ENCODE measurements at regions not wholly inside any gene's neighbourhood (a gene's known extent, or its start where the extent isn't known, plus 50 kb on each side); places are given as distances from the start of the nearest gene placed in this dataset.
"Not testable (repeated sequence)": the region's sequence is repeated elsewhere in the genome, so short reads cannot be mapped to it uniquely, and the experiment has no call there.

DNA sequence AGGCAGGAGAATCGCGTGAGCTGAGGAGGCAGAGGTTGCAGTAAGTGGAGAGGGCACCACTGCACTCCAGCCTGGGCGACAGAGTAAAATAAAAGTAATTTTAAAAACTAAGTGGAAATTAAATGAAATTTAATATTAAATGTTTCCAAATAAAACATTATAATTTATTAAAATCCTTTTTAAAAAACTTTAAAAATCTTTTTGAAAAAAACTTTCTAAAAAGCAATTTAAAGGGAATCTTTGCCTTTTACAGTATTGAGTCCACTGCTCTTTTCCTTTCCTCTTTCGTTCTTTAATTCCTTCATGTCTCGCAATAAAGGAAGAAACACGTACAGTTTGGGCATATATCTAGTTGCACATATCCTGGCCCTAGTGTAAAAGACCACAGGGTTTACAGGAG is 77.8 kb upstream of the DMRT1 start:
- no peak for ATAC-seq
- in situ Hi-C loops (cut with MboI; ENCODE audit: low sequenced_read_pairs in 4 of 4) (loop anchor here in 2 of 4 donors (5.0 kb wide), 2 partner anchors 146 to 151 kb away; no protein-coding TSS in a partner anchor), intact Hi-C loops (cut with DNase I; ENCODE audit: low total_unique reads) (loop anchor here (1.0 to 5.0 kb wide), 2 partner anchors 150 to 376 kb away; no protein-coding TSS in a partner anchor)
- Histone ChIP-seq H3K4me3 (peak overlapping the region in 3 of 4 donors; percentile 25 to 41 (median 33)), H3K36me3 (no peaks in the 10 kb centered on the region), H3K27me3 (no peaks in the 10 kb centered on the region), H3K9me3 (no peaks in the 10 kb centered on the region), H3K27ac (no peak overlapping the region), H3K4me1 (peaks cover 0 to 3% of the 10 kb centered on the region in 2 donors)
- TF ChIP-seq, protein P1, sequence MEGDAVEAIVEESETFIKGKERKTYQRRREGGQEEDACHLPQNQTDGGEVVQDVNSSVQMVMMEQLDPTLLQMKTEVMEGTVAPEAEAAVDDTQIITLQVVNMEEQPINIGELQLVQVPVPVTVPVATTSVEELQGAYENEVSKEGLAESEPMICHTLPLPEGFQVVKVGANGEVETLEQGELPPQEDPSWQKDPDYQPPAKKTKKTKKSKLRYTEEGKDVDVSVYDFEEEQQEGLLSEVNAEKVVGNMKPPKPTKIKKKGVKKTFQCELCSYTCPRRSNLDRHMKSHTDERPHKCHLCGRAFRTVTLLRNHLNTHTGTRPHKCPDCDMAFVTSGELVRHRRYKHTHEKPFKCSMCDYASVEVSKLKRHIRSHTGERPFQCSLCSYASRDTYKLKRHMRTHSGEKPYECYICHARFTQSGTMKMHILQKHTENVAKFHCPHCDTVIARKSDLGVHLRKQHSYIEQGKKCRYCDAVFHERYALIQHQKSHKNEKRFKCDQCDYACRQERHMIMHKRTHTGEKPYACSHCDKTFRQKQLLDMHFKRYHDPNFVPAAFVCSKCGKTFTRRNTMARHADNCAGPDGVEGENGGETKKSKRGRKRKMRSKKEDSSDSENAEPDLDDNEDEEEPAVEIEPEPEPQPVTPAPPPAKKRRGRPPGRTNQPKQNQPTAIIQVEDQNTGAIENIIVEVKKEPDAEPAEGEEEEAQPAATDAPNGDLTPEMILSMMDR (IDR thresholded peaks at IDR 0.05 in 4 of 5, conservative IDR thresholded peaks at IDR 0.05 in 1 of 5), result no peak
- TF ChIP-seq POLR2A (IDR thresholded peaks at IDR 0.05), result no peak
- DNase-seq, result no peak

DNA sequence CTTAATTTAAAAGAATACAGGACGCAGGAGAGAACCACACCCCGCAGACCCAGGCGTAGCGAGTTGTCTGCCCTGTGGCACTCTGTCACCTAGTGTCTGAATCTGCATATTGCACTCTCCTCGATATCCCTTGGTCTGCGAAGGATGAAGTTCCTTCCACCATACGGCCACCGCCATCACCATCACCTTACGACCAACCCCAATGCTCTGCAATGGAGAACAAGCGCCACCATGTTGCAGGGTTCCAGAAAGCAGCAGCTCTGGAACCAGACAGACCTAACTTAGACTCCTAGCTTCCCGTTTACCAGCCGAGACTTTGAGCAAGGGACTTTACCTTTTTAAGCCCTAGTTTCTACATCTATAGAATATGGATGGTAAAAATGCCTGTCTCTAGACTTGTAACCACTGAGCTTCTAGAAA is 77.4 kb upstream of the DMRT1 start:
- Histone ChIP-seq H3K27me3 (no peaks in the 10 kb centered on the region), H3K36me3 (no peaks in the 10 kb centered on the region), H3K4me1 (peaks cover 0 to 3% of the 10 kb centered on the region in 2 donors), H3K4me3 (peak overlapping the region in 3 of 4 donors; percentile 25 to 41 (median 33)), H3K27ac (no peak overlapping the region), H3K9me3 (no peaks in the 10 kb centered on the region)
- ATAC-seq (peak; percentile 92 to 99), DNase-seq (peak; percentile 56 to 66)
- in situ Hi-C loops (cut with MboI; ENCODE audit: low sequenced_read_pairs in 4 of 4) (loop anchor here in 2 of 4 donors (5.0 kb wide), 2 partner anchors 147 to 152 kb away; no protein-coding TSS in a partner anchor), intact Hi-C loops (cut with DNase I; ENCODE audit: low total_unique reads) (loop anchor here (1.0 to 5.0 kb wide), 2 partner anchors 151 to 377 kb away; no protein-coding TSS in a partner anchor)
- TF ChIP-seq, protein P1 (IDR thresholded peaks at IDR 0.05 in 4 of 5, conservative IDR thresholded peaks at IDR 0.05 in 1 of 5), result peak; percentile 90 to 96 (median 93)
- no peak for TF ChIP-seq POLR2A (IDR thresholded peaks at IDR 0.05)

DNA sequence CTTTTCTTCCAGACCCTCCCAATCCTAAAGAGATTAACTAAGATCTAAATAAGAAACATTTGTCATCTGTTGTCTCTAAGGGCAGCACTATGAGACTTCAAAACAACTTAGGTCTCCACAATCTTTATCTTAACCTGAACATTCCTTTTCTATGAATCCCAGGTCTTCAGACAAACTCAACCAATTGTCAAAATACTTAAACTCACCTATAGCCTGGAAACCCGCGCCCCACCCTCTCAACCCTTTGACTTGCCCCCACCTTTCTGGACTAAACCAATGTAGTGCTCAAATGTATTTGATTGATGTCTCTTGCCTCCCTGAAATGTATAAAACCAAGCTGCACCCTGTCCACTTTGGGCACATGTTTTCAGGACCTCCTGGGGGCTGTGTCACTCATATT is 76.5 kb upstream of the DMRT1 start:
- no peaks in the 10 kb centered on the region for H3K27me3 ChIP-seq
- intact Hi-C loops (cut with DNase I; ENCODE audit: low total_unique reads), result loop anchor here (1.0 to 5.0 kb wide), 2 partner anchors 152 to 378 kb away; no protein-coding TSS in a partner anchor
- peaks cover 0 to 3% of the 10 kb centered on the region in 2 donors for H3K4me1 ChIP-seq
- H3K27ac ChIP-seq, result no peak overlapping the region
- H3K4me3 ChIP-seq, result no peak overlapping the region
- no peaks in the 10 kb centered on the region for H3K9me3 ChIP-seq
- DNase-seq, result no peak
- in situ Hi-C loops (cut with MboI; ENCODE audit: low sequenced_read_pairs in 4 of 4), result loop anchor here in 3 of 4 donors (5.0 kb wide), 2 partner anchors 148 to 153 kb away; no protein-coding TSS in a partner anchor
- no peaks in the 10 kb centered on the region for H3K36me3 ChIP-seq
- TF ChIP-seq, protein P1 (IDR thresholded peaks at IDR 0.05 in 4 of 5, conservative IDR thresholded peaks at IDR 0.05 in 1 of 5), result no peak
- no peak for TF ChIP-seq POLR2A (IDR thresholded peaks at IDR 0.05)
- no peak for ATAC-seq

DNA sequence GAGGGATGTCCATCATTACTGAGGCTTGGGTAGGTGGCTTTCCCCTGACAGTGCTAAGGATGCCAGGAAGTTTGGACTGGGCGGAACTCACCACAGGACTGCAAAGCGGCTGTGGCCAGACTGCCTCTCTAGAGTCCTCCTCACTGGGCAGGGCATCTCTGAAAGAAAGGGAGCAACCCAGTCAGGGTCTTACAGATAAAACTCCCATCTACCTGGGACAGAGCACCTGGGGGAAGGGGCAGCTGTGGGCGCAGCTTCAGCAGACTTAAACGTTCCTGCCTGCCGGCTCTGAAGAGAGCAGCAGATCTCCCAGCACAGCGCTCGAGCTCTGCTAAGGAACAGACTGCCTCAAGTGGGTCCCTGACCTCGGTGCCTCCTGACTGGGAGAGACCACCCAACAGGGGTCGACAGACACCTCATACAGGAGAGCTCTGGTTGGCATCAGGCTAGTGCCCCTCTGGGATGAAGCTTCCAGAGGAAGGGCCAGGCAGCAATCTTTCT is 74.4 kb upstream of the DMRT1 start:
- H3K4me1 ChIP-seq; H3K27me3 ChIP-seq; ATAC-seq; H3K9me3 ChIP-seq; intact Hi-C loops (cut with DNase I; ENCODE audit: low total_unique reads); H3K4me3 ChIP-seq; DNase-seq; H3K27ac ChIP-seq; H3K36me3 ChIP-seq: not testable (repeated sequence)
- in situ Hi-C loops (cut with MboI; ENCODE audit: low sequenced_read_pairs in 4 of 4), result loop anchor here in 1 of 4 donors (5.0 kb wide), 1 partner anchor 155 kb away; no protein-coding TSS in a partner anchor

DNA sequence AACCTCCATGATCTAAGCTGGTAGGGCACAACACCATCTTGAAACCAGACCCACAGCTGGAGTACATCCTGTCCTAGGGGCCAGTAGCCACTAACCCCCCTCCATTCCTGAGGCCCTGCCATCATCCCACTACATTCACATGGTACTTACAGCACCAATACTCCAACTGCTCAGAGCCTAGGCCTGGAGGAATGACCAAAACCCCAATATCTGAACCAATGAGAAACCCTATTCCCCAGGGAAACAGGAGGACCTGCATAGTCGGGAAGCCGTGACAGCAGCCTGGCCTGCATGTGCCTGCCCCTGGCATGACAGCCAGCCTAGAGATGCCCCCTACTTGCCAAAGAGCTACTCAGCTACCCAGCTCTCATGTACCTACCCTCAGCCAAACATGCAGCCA is 65.4 kb upstream of the DMRT1 start:
- intact Hi-C loops (cut with DNase I; ENCODE audit: low total_unique reads) (no loop called here), in situ Hi-C loops (cut with MboI; ENCODE audit: low sequenced_read_pairs in 4 of 4) (loop anchor here in 1 of 4 donors (25.0 kb wide), 2 partner anchors 111 to 236 kb away; no protein-coding TSS in a partner anchor)
- no peaks in the 10 kb centered on the region for H3K4me1 ChIP-seq
- DNase-seq (no peak), ATAC-seq (no peak)
- H3K27me3 ChIP-seq, result no peaks in the 10 kb centered on the region
- TF ChIP-seq POLR2A (IDR thresholded peaks at IDR 0.05), result no peak
- H3K27ac ChIP-seq, result no peak overlapping the region
- H3K9me3 ChIP-seq, result no peaks in the 10 kb centered on the region
- H3K36me3 ChIP-seq, result no peaks in the 10 kb centered on the region
- no peak overlapping the region for H3K4me3 ChIP-seq
